Heart right ventricle (tissue), 16 donors: ENCODE measurements at regions not wholly inside any gene's neighbourhood (a gene's known extent, or its start where the extent isn't known, plus 50 kb on each side); places are given as distances from the start of the nearest gene placed in this dataset.

Experiments used
- ATAC-seq, 8 donors: fragments of 200-7000 bp; cut with Tn5 transposase; one replicate each; pipeline ENCODE4 v1.9.1; 2020; ENCODE audit warnings: mild to moderate bottlenecking in 8 of 8, moderate library complexity in 8 of 8, moderate number of reproducible peaks in 1 of 8
- DNase-seq, 2 donors: peaks; one replicate each; pipeline ENCODE4 v3.0.0-alpha.2; 2020
- H3K27ac ChIP-seq, 10 donors: fragments of 200-600 bp; sonication (generic) in 2 of 10; one replicate each; pipeline versions ENCODE4 v1.5.0 to v1.8.0; 2020 to 2022; ENCODE audit warnings: mild to moderate bottlenecking in 3 of 10
- H3K27me3 ChIP-seq, 7 donors: fragments of 200-600 bp; one replicate each; pipeline ENCODE4 v1.8.0; 2021 to 2022; ENCODE audit warnings: mild to moderate bottlenecking in 2 of 7
- H3K36me3 ChIP-seq, 9 donors: fragments of 200-600 bp; sonication (generic) in 1 of 9; one replicate each; pipeline versions ENCODE4 v1.5.0 to v1.8.0; 2020 to 2022; ENCODE audit warnings: mild to moderate bottlenecking in 2 of 9
- H3K4me1 ChIP-seq, 9 donors: fragments of 200-600 bp; sonication (generic) in 1 of 9; one replicate each; pipeline versions ENCODE4 v1.5.0 to v1.8.0; 2020 to 2022; ENCODE audit warnings: mild to moderate bottlenecking in 4 of 9
- H3K4me3 ChIP-seq, 10 donors: fragments of 200-600 bp; sonication (generic) in 2 of 10; one replicate each; pipeline versions ENCODE4 v1.5.0 to v1.8.0; 2020 to 2022; ENCODE audit warnings: mild to moderate bottlenecking in 7 of 10, moderate library complexity in 2 of 10
- H3K9me3 ChIP-seq, 11 donors: fragments of 200-600 bp in 10 of 11; sonication (generic) in 2 of 11; one replicate each; pipeline versions ENCODE4 v1.5.0 to v1.8.0; 2013 to 2022; ENCODE audit warnings: mild to moderate bottlenecking in 2 of 11, control low read depth in 1 of 11, moderate library complexity in 1 of 11
- WGBS, 2 donors: extraction: QIAGEN DNeasy Blood & Tissue Kit; methylation state at CpG; one replicate each; pipeline ENCODE4 v1.1.7; 2013; ENCODE audit warnings: inconsistent platforms in 1 of 2; 5-methylcytosine and 5-hydroxymethylcytosine counted together
- intact Hi-C, 10 donors: fragments of 100-400 bp; cut with DNase I; formaldehyde crosslinking; loops; one replicate each; pipeline versions ENCODE4 v1.11.1 to v1.14.2; 2022
- TF ChIP-seq, protein P1 (sequence below), 9 donors: fragments of 200-600 bp; sonication (generic) in 2 of 9; IDR thresholded peaks; one replicate each; pipeline versions ENCODE4 v1.5.0 to v1.8.0; 2021 to 2022; ENCODE audit warnings: antibody characterized with exemption in 9 of 9, mild to moderate bottlenecking in 5 of 9, moderate library complexity in 1 of 9
- donor health status: Arrhythmogenic right ventricular cardiomyopathy.
- donor health status: ischemic (EF 13 %, LVEDD 7.1; RV severe dilation, severe dysfunction).
- donor health status: healthy with polysubstance abuse.
- donor health status: DM: no; HTN: yes; CAD: no.
- donor health status: DM: no; HTN: no; CAD: no.
- donor health status: ischemic (EF 25% LVEDD 6.9; RV normal size, moderate dysfunction).
- donor health status: ischemic (EF 25% LVEDD 5.7; RV mildly dilated, moderate dysfunction).
- donor health status: healthy.
- donor health status: DM: yes; HTN: yes; CAD: no.
- donor health status: Ischemic cardiomyopathy.
- donor health status: ischemic (EF 35%, LVEDD 5.7; RV mildly dilated, moderate dysfunction).
- donor health status: nonischemic (EF 11% LVEDD 7.7; RV severe dilation, severe dysfunction).
- donor health status: DM: yes; HTN: yes; CAD: no.
- donor health status: PGD.
- donor health status: ischemic (EF 29% LVEDD 5.4; RV normal size, mild dysfunction).
- donor health status: nonischemic (EF 23%, LVEDD 6.1; RV moderate dilation, normal function).

DNA sequence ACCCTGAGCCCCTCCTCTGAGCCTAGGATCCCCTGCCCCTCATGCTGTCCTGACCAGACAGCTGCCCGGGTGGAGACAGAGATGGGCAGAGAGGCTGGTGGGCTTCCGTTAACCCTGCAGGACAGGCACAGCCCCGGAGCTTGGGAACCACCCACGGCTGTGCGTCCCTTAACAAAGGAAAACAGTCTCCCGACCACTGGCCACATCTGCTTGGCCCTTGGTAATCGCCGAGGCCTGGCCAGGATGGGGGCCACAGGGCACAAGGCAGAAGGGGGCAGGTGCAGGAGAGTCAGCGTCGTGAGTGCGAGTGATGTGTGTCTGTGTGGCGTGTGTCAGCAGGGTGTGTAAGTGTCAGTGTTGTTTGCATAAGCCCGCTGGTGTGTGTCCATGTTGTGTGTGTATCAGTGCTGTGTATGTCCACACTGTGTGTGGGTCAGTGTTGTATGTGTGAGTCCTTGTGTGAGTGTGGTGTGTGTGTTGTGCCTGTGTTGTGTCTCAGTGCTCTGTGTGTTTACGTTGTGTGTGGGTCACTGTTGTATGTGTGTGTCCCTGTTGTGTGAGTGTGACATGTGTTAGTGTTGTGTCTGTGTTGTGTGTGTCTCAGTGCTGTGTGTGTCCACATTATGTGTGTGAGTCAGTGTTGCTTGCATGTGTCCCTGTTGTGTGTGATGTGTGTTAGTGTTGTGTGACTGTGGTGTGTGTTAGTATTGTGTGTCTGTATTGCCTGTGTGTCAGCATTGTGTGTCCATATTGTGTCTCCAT lies 369.5 kb downstream of the BRD1 start:
- no peaks in the 10 kb centered on the region for H3K36me3 ChIP-seq
- intact Hi-C loops, result no loop called here
- DNase-seq, result no peak
- 79 to 84% methylated on average over 14 of the region's 14 CpGs for WGBS, 2 donors
- ATAC-seq, result no peak
- no peak overlapping the region for H3K27ac ChIP-seq
- H3K4me3 ChIP-seq, result no peak overlapping the region
- H3K27me3 ChIP-seq, result peaks cover 0 to 52% (median 16%) of the 10 kb centered on the region in 7 donors
- no peaks in the 10 kb centered on the region for H3K4me1 ChIP-seq
- no peaks in the 10 kb centered on the region for H3K9me3 ChIP-seq
- TF ChIP-seq, protein P1, sequence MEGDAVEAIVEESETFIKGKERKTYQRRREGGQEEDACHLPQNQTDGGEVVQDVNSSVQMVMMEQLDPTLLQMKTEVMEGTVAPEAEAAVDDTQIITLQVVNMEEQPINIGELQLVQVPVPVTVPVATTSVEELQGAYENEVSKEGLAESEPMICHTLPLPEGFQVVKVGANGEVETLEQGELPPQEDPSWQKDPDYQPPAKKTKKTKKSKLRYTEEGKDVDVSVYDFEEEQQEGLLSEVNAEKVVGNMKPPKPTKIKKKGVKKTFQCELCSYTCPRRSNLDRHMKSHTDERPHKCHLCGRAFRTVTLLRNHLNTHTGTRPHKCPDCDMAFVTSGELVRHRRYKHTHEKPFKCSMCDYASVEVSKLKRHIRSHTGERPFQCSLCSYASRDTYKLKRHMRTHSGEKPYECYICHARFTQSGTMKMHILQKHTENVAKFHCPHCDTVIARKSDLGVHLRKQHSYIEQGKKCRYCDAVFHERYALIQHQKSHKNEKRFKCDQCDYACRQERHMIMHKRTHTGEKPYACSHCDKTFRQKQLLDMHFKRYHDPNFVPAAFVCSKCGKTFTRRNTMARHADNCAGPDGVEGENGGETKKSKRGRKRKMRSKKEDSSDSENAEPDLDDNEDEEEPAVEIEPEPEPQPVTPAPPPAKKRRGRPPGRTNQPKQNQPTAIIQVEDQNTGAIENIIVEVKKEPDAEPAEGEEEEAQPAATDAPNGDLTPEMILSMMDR (IDR thresholded peaks at IDR 0.05), result no peak

DNA sequence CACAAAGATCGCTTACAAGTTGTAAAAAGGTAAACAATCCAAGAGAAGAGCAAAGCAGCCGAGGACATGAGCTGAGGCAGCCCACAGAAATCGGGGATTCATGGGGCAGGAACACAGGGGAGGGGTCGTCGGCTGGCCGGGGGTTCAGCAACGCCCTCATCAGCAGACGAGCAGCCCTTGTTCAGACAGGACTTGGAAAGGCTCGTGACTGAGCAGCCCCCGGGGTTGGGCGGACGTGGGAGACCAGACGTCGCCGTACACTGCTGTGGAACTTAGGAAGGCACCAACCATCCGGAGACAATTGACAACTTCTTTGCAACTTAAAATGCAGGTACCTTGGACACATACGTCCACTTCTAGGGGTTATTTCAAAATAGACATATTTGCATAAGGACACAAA lies 370.5 kb downstream of the BRD1 start:
- Histone ChIP-seq H3K27me3 (peaks cover 0 to 52% (median 16%) of the 10 kb centered on the region in 7 donors), H3K4me3 (no peak overlapping the region), H3K36me3 (no peaks in the 10 kb centered on the region), H3K27ac (no peak overlapping the region), H3K4me1 (no peaks in the 10 kb centered on the region), H3K9me3 (no peaks in the 10 kb centered on the region)
- ATAC-seq (no peak), DNase-seq (no peak)
- intact Hi-C loops, result no loop called here
- TF ChIP-seq, protein P1 (IDR thresholded peaks at IDR 0.05), result no peak
- 52 to 60% methylated on average over 17 of the region's 17 CpGs for WGBS, 2 donors

DNA sequence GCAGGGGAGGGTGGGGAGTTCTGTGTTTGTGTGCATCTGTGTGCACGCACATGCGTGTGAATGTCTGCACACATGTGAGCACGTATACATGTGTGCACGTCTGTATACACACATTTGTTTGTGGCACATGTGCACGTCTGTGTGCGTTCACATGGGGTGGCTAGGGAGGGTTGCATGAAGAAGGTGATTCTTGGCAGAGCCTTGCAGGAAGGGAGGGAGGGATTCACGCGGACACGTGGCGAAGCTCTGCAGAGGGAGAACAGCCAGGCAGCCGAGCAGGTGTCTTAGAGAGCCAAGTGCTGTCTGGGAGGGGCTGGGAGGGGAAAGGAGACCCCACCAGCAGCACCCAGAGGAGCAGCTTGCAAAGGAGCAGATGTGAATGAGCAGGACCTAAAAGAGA lies 372.1 kb downstream of the BRD1 start:
- 64 to 69% methylated on average over 11 of the region's 11 CpGs for WGBS, 2 donors
- H3K27me3 ChIP-seq, result peaks cover 4 to 60% (median 29%) of the 10 kb centered on the region in 7 donors
- DNase-seq (no peak), ATAC-seq (no peak)
- no peaks in the 10 kb centered on the region for H3K4me1 ChIP-seq
- intact Hi-C loops, result no loop called here
- no peak overlapping the region for H3K27ac ChIP-seq
- TF ChIP-seq, protein P1 (IDR thresholded peaks at IDR 0.05), result no peak
- no peaks in the 10 kb centered on the region for H3K36me3 ChIP-seq
- H3K4me3 ChIP-seq, result no peak overlapping the region
- H3K9me3 ChIP-seq, result no peaks in the 10 kb centered on the region

DNA sequence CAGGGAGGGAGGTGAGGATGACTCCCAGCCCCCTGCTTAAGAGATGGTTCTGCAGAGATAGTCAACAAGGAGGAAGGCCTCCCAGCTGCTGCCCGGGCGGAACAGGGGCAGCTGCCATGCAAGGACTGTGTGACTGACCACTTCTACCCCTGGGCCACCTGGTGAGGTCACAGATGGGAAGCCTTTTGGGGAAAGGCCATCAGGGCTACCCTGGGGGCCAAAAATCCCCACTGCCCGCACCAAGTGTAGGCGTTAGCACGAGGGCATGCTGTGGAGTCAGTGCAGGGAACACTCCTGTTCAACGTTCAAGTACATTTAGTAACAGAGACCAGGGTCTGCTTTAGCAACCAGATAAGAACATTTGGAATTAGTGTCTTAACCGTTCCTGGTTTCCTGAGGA lies 372.9 kb downstream of the BRD1 start:
- Histone ChIP-seq H3K9me3 (no peaks in the 10 kb centered on the region), H3K36me3 (no peaks in the 10 kb centered on the region), H3K4me3 (no peak overlapping the region), H3K4me1 (no peaks in the 10 kb centered on the region), H3K27me3 (peaks cover 4 to 69% (median 36%) of the 10 kb centered on the region in 7 donors), H3K27ac (no peak overlapping the region)
- ATAC-seq, result no peak
- intact Hi-C loops, result no loop called here
- TF ChIP-seq, protein P1 (IDR thresholded peaks at IDR 0.05), result no peak
- WGBS, 2 donors, result 72 to 80% methylated on average over 7 of the region's 7 CpGs
- no peak for DNase-seq
